ELR (cell line): ENCODE measurements at regions not wholly inside any gene's neighbourhood (a gene's known extent, or its start where the extent isn't known, plus 50 kb on each side); places are given as distances from the start of the nearest gene placed in this dataset.

Experiments
- DNase-seq: peaks from one replicate; pipeline ENCODE4 v3.0.0-alpha.2; 2015; ENCODE audit warnings: low read depth

- DNase-seq = no peak
Observed at GRCh38 chr14:80146941-80147340, 64.4 kb downstream of the DIO2 start.

- DNase-seq = peak; percentile 8
Observed at GRCh38 chr14:80136358-80136757, 74.9 kb downstream of the DIO2 start.

- no peak for DNase-seq
Observed at GRCh38 chr14:80135305-80136088, 75.8 kb downstream of the DIO2 start.

GRCh38 chr14:80134321-80134720 is 77.0 kb downstream of the DIO2 start:
- DNase-seq = no peak

GRCh38 chr14:80133457-80133856 is 77.8 kb downstream of the DIO2 start:
- DNase-seq = no peak

GRCh38 chr14:80127466-80127865 is 83.8 kb downstream of the DIO2 start:
- DNase-seq = no peak

- no peak for DNase-seq
Observed at GRCh38 chr14:80124794-80125193, 86.5 kb downstream of the DIO2 start.

- no peak for DNase-seq
Observed at GRCh38 chr14:80117876-80118275, 93.4 kb downstream of the DIO2 start.

GRCh38 chr14:80116157-80116556 is 95.1 kb downstream of the DIO2 start:
- no peak for DNase-seq

- no peak for DNase-seq
Observed at GRCh38 chr14:80110721-80111120, 100.6 kb downstream of the DIO2 start.

GRCh38 chr14:80109055-80109454 is 102.2 kb downstream of the DIO2 start:
- DNase-seq = no peak

- DNase-seq = no peak
Observed at GRCh38 chr14:80108430-80108829, 102.9 kb downstream of the DIO2 start.

GRCh38 chr14:80105488-80105994 is 105.8 kb downstream of the DIO2 start:
- no peak for DNase-seq

GRCh38 chr14:80101835-80102234 is 109.5 kb downstream of the DIO2 start:
- no peak for DNase-seq

- no peak for DNase-seq
Observed at GRCh38 chr14:80100681-80101080, 110.6 kb downstream of the DIO2 start.

GRCh38 chr14:80095623-80096022 is 115.7 kb downstream of the DIO2 start:
- peak; percentile 27 for DNase-seq

GRCh38 chr14:80087411-80087810 is 123.9 kb downstream of the DIO2 start:
- no peak for DNase-seq

- no peak for DNase-seq
Observed at GRCh38 chr14:80084196-80084595, 127.1 kb downstream of the DIO2 start.

- no peak for DNase-seq
Observed at GRCh38 chr14:80080601-80081000, 130.7 kb downstream of the DIO2 start.

GRCh38 chr14:80078501-80078900 is 132.8 kb downstream of the DIO2 start:
- DNase-seq = no peak

GRCh38 chr14:80077262-80077661 is 134.0 kb downstream of the DIO2 start:
- DNase-seq = no peak

GRCh38 chr14:80074900-80075574 is 136.3 kb downstream of the DIO2 start:
- no peak for DNase-seq

GRCh38 chr14:80059041-80059440 is 152.3 kb downstream of the DIO2 start:
- DNase-seq = peak; percentile 18

GRCh38 chr14:80056497-80056801 is 154.9 kb downstream of the DIO2 start:
- no peak for DNase-seq
